PC-9 (cell line): ENCODE measurements at regions not wholly inside any gene's neighbourhood (a gene's known extent, or its start where the extent isn't known, plus 50 kb on each side); places are given as distances from the start of the nearest gene placed in this dataset.
A peak's percentile ranks its signal among the peaks of the same experiment; 100 is the strongest.

Experiments used
- BruUV-seq: library from RNA; stranded (reverse); fragments of 400-500 nt; replicated peaks from 2 replicates; lab custom pipeline; 2021; lab: Mats Ljungman, UMichigan
- CTCF ChIA-PET: fragments of 300-600 bp; sonication (Branson Sonifier 250); formaldehyde crosslinking; loops from one replicate; lab custom pipeline; 2022; ENCODE audit warnings: antibody characterized with exemption; lab: Charles Lee
- POLR2A ChIA-PET: fragments of 300-600 bp; sonication (Branson Sonifier 250); formaldehyde crosslinking; loops from one replicate; lab custom pipeline; 2022; ENCODE audit warnings: antibody characterized with exemption; ENCODE audit not compliant: unreplicated experiment; lab: Charles Lee
- DNase-seq, 2 experiments: peaks; one replicate each; pipeline versions ENCODE4 v3.0.0 to v3.0.0-alpha.2; 2015 to 2022; ENCODE audit warnings: mixed read lengths in 1 of 2
- H2AFZ ChIP-seq: fragments of 200-600 bp; sonication (generic); 2 replicates; pipeline ENCODE4 v1.8.1; 2017; ENCODE audit warnings: antibody characterized with exemption
- H3F3A ChIP-seq: fragments of 200-600 bp; sonication (generic); 2 replicates; pipeline ENCODE4 v1.8.1; 2017; ENCODE audit warnings: antibody characterized with exemption, mild to moderate bottlenecking, low read depth; ENCODE audit not compliant: insufficient read depth
- H3K27ac ChIP-seq: fragments of 200-600 bp; sonication (generic); 2 replicates; pipeline ENCODE4 v1.6.1; 2016; ENCODE audit warnings: mixed run types
- H3K27me3 ChIP-seq: fragments of 200-600 bp; sonication (generic); 2 replicates; pipeline ENCODE4 v1.6.1; 2016; ENCODE audit warnings: low read depth, mixed run types; ENCODE audit not compliant: insufficient read depth
- H3K36me3 ChIP-seq: fragments of 200-600 bp; sonication (generic); 2 replicates; pipeline ENCODE4 v1.6.1; 2016; ENCODE audit warnings: low read depth, mixed run types
- H3K4me1 ChIP-seq: fragments of 200-600 bp; sonication (generic); replicated peaks from 2 replicates; pipeline ENCODE4 v1.6.1; 2016; ENCODE audit warnings: mixed run types; ENCODE audit not compliant: insufficient read depth
- H3K4me2 ChIP-seq: fragments of 200-600 bp; sonication (generic); 2 replicates; pipeline ENCODE4 v1.6.1; 2017; ENCODE audit warnings: mixed run types
- H3K4me3 ChIP-seq: fragments of 200-600 bp; sonication (generic); 2 replicates; pipeline ENCODE4 v1.6.1; 2016; ENCODE audit warnings: mixed run types
- H3K79me2 ChIP-seq: fragments of 200-600 bp; sonication (generic); 2 replicates; pipeline ENCODE4 v1.6.1; 2017; ENCODE audit warnings: low read depth, mixed run types
- H3K9me2 ChIP-seq: fragments of 200-600 bp; sonication (generic); 2 replicates; pipeline ENCODE4 v1.8.1; 2017; ENCODE audit warnings: mild to moderate bottlenecking; ENCODE audit not compliant: insufficient read depth
- H3K9me3 ChIP-seq: fragments of 200-600 bp; sonication (generic); 2 replicates; pipeline ENCODE4 v1.8.1; 2016; ENCODE audit warnings: low read depth; ENCODE audit not compliant: insufficient read depth
- H4K20me1 ChIP-seq: fragments of 200-600 bp; sonication (generic); 2 replicates; pipeline ENCODE4 v1.8.1; 2017; ENCODE audit not compliant: insufficient read depth
- EZH2 ChIP-seq: fragments of 200-600 bp; sonication (generic); IDR thresholded peaks from 2 replicates; pipeline ENCODE4 v1.8.0; 2017; ENCODE audit warnings: antibody characterized with exemption, low read depth
- intact Hi-C: fragments of 100-400 bp; cut with micrococcal nuclease; formaldehyde crosslinking; loops from one replicate; pipeline ENCODE4 v1.10.0; 2022; ENCODE audit not compliant: unreplicated experiment
- TF ChIP-seq, protein P1 (sequence below): fragments of 200-600 bp; sonication (generic); conservative IDR thresholded peaks from 2 replicates; pipeline ENCODE4 v1.6.1; 2017; ENCODE audit warnings: mixed run types, antibody characterized with exemption, mild to moderate bottlenecking, moderate library complexity

DNA sequence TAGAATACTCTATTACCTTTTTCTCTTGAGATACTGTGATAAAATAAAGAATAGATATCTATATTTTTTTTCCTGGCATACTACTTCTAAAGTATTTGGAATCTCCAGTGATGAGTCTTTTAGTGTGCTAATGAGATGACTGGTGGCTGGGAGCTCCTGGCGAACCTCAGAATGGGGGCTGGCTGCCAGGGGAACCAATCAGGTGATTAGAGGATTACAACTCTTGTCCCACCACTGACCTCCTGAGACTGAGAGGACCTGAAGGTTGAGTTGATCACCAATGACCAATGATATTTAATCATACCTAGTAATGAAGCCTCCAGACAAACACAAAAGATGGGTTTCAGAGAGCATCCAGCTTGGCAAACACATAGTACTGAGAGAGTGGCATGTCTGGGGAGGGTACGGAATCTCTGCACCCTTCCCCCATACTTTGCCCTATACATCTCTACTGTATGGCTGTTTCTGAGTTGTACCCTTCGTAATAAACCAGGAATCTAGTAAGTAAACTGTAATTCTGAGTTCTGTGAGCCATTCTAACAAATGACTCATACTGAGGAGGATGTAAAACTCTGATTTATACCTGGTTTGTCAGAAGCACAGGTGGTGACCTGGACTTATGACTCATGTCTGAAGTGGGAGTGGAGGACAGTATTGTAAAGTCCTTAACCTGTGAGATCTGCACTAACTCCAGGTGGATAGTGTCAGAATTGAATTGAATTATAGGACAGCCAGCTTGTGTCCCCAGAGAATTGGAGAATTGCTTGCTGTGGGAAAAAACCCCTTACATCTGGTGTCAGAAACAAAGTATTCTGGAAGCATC, 325.3 kb upstream of the LRRC4C start:
- no peaks in the 10 kb centered on the region for H3K36me3 ChIP-seq
- ChIA-PET POLR2A (no interaction called here), CTCF (interaction anchor here (0.6 kb wide), 2 partner anchors 50 to 170 kb away, joined by 3 to 4 read pairs; no protein-coding TSS in a partner anchor)
- H3K27me3 ChIP-seq: no peaks in the 10 kb centered on the region
- H3K79me2 ChIP-seq: no peaks in the 10 kb centered on the region
- H3K27ac ChIP-seq: peak overlapping the region; percentile 45
- intact Hi-C loops: no loop called here
- H3F3A ChIP-seq: peaks cover 11% of the 10 kb centered on the region; the same call in 1 of the 2 replicates
- no peaks in the 10 kb centered on the region for H4K20me1 ChIP-seq
- no peak overlapping the region for H2AFZ ChIP-seq
- no peaks in the 10 kb centered on the region for H3K9me2 ChIP-seq
- TF ChIP-seq, protein P1, sequence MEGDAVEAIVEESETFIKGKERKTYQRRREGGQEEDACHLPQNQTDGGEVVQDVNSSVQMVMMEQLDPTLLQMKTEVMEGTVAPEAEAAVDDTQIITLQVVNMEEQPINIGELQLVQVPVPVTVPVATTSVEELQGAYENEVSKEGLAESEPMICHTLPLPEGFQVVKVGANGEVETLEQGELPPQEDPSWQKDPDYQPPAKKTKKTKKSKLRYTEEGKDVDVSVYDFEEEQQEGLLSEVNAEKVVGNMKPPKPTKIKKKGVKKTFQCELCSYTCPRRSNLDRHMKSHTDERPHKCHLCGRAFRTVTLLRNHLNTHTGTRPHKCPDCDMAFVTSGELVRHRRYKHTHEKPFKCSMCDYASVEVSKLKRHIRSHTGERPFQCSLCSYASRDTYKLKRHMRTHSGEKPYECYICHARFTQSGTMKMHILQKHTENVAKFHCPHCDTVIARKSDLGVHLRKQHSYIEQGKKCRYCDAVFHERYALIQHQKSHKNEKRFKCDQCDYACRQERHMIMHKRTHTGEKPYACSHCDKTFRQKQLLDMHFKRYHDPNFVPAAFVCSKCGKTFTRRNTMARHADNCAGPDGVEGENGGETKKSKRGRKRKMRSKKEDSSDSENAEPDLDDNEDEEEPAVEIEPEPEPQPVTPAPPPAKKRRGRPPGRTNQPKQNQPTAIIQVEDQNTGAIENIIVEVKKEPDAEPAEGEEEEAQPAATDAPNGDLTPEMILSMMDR: no peak
- TF ChIP-seq EZH2: no peak
- DNase-seq: peak; percentile 19 to 86
- BruUV-seq: no TSS peak
- H3K9me3 ChIP-seq: peaks cover 5% of the 10 kb centered on the region; the same call in 1 of the 2 replicates
- no peak overlapping the region for H3K4me3 ChIP-seq
- H3K4me1 ChIP-seq: peaks cover 23% of the 10 kb centered on the region
- H3K4me2 ChIP-seq: peak overlapping the region; percentile 27; the same call in 1 of the 2 replicates

DNA sequence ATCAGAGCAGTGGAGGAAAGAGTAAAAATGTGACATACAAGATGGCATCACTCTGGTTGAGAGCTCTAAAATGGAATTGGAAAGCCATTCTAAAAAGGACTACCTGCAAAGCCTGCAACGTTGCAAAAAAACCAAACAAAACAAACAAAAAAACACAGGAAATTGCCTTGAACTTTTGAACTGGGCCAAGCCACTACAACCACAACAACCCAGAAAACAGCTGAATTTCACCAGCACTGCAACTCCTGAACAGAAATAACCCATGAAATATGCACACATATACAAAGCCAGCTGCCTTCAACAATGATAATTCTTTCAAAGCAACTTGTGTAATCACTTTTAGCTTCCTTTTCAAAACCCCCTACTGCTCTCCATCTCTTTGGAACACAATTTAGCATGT, 326.6 kb upstream of the LRRC4C start:
- Histone ChIP-seq H3K9me2 (no peaks in the 10 kb centered on the region), H3K4me3 (no peak overlapping the region), H3K36me3 (no peaks in the 10 kb centered on the region), H3K79me2 (no peaks in the 10 kb centered on the region), H3K9me3 (peaks cover 5% of the 10 kb centered on the region; the same call in 1 of the 2 replicates), H3F3A (peaks cover 11% of the 10 kb centered on the region; the same call in 1 of the 2 replicates), H3K4me1 (peaks cover 23% of the 10 kb centered on the region), H2AFZ (no peak overlapping the region), H3K27ac (peak overlapping the region; percentile 45; the same call in 1 of the 2 replicates), H3K4me2 (peak overlapping the region; percentile 27; the same call in 1 of the 2 replicates), H4K20me1 (no peaks in the 10 kb centered on the region), H3K27me3 (no peaks in the 10 kb centered on the region)
- intact Hi-C loops: no loop called here
- TF ChIP-seq, protein P1: no peak
- DNase-seq: no peak
- BruUV-seq: no TSS peak
- ChIA-PET POLR2A (no interaction called here), CTCF (no interaction called here)

DNA sequence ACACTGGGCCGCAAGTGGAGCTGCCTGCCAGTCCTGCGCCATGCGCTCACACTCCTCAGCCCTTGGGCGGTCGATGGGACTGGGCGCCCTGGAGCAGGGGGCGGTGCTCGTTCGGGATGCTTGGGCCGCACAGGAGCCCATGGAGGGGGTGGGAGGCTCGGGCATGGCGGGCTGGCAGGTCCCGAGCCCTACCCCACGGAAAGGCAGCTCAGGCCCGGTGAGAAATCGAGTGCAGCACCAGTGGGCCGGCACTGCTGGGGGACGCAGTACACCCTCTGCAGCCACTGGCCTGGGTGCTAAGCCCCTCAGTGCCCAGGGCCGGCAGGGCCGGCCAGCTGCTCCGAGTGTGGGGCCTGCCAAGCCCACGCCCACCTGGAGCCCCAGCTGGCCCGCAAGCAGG, 328.7 kb upstream of the LRRC4C start:
- no peak overlapping the region for H2AFZ ChIP-seq
- H3K9me3 ChIP-seq: peaks cover 5% of the 10 kb centered on the region; the same call in 1 of the 2 replicates
- no peaks in the 10 kb centered on the region for H3K36me3 ChIP-seq
- H4K20me1 ChIP-seq: no peaks in the 10 kb centered on the region
- no TSS peak for BruUV-seq
- DNase-seq: no peak
- no peak overlapping the region for H3K4me3 ChIP-seq
- TF ChIP-seq, protein P1: no peak
- TF ChIP-seq EZH2: no peak
- H3K4me1 ChIP-seq: peaks cover 23% of the 10 kb centered on the region
- intact Hi-C loops: no loop called here
- CTCF ChIA-PET: no interaction called here
- H3K79me2 ChIP-seq: no peaks in the 10 kb centered on the region
- no peak overlapping the region for H3K27ac ChIP-seq
- no peaks in the 10 kb centered on the region for H3K27me3 ChIP-seq
- H3K9me2 ChIP-seq: no peaks in the 10 kb centered on the region
- peaks cover 11% of the 10 kb centered on the region; the same call in 1 of the 2 replicates for H3F3A ChIP-seq
- POLR2A ChIA-PET: no interaction called here
- no peak overlapping the region for H3K4me2 ChIP-seq
